Gastrocnemius medialis (tissue), 4 donors: ENCODE measurements at regions not wholly inside any gene's neighbourhood (a gene's known extent, or its start where the extent isn't known, plus 50 kb on each side); places are given as distances from the start of the nearest gene placed in this dataset.

Source experiments
- CTCF ChIP-seq, 5 experiments: fragments of 450-650 bp in 3 of 5; fragments of 200-600 bp in 2 of 5; sonication (generic) in 2 of 5; IDR thresholded peaks in 4 of 5; conservative IDR thresholded peaks in 1 of 5; 1 replicate in 4 of 5; 2 replicates in 1 of 5; pipeline ENCODE4 v1.5.1; 2016 to 2019; ENCODE audit warnings: antibody characterized with exemption in 5 of 5, mild to moderate bottlenecking in 3 of 5, moderate library complexity in 3 of 5
- POLR2A ChIP-seq, 2 donors: fragments of 450-650 bp; IDR thresholded peaks; one replicate each; pipeline ENCODE4 v1.6.1; 2017; ENCODE audit warnings: antibody characterized with exemption in 2 of 2, mild to moderate bottlenecking in 2 of 2, moderate library complexity in 2 of 2

DNA sequence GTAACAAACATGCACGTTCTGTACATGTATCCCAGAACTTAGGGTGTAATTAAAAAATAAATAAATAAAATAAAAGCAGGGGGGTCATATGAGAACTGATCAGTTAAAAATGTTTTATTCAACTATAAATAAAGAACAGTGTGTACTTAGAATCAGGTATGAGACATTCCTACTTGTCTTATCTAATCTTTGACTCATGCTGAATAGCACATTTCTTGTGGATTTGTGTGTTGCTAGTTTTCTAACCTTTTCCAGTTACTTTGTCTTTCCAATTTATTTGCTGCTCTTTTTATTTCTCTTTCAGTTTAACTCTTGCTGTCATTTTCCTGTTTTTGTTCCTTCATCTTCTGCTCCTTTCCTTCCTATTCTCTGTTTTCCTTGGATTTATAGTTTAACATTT is 1917.1 kb upstream of the CDH6 start:
- TF ChIP-seq CTCF (IDR thresholded peaks at IDR 0.05 in 4 of 5, conservative IDR thresholded peaks at IDR 0.05 in 1 of 5), result no peak
- TF ChIP-seq POLR2A (IDR thresholded peaks at IDR 0.05), result no peak
